ENCODE measurements at regions not wholly inside any gene's neighbourhood (a gene's known extent, or its start where the extent isn't known, plus 50 kb on each side); places are given as distances from the start of the nearest gene placed in this dataset.

GRCh38 chr14:100435459-100435858, 112.3 kb downstream of the SLC25A47 start:
- Histone ChIP-seq H3K4me2 (ENCODE audit: low read depth, low read length, poor library complexity, severe bottlenecking) (no peak overlapping the region), H3K4me1 (ENCODE audit: low read length) (no peaks in the 10 kb centered on the region), H3K36me3 (ENCODE audit: insufficient read depth, low read length) (no peaks in the 10 kb centered on the region), H2AFZ (ENCODE audit: low read length) (no peak overlapping the region), H3K9me3 (ENCODE audit: low read length) (no peaks in the 10 kb centered on the region), H3K79me2 (ENCODE audit: low read length) (no peaks in the 10 kb centered on the region), H4K20me1 (ENCODE audit: insufficient read depth, low read depth, low read length) (peaks cover 68% of the 10 kb centered on the region), H3K27ac (ENCODE audit: low read length) (no peak overlapping the region), H3K9ac (ENCODE audit: low read length) (no peak overlapping the region), H3K4me3 (ENCODE audit: low read length) (no peak overlapping the region), H3K9me2 (replicated peaks; ENCODE audit: insufficient read depth, low read length) (no peaks in the 10 kb centered on the region), H3K27me3 (ENCODE audit: low read length) (no peaks in the 10 kb centered on the region)
- no peak for DNase-seq

DNA sequence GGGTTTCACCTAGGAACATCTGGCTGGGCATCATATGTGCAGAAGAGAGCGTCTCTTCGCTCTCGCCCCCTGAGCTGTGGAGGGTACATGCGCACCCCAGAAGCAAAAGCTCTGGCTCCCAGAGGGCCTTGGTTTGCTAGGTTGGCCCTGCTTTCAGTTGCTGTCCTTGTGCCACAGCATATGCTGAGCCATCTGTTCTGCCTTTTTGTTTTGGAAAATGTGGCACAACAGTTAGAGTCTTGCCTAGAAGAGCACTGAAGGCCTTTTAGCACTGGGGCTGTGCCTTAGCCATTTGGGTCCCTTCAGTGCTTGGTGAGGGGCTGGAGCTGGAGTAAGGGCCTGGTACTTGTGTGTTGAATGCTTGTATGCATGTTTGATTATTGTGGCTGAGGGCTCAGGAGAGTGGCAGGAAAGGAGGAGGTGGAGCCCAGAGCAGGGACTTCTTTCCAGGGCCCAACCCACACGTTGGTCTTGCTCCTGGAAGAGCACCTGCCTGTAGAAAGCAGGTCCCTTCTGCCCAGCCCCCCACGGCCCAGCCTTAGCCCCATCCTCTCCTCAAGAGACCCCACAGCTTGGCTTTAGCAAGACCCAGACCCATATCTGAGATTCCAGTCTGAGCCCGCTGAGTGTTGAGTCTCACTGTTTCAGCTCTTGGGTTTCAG, 113.7 kb downstream of the SLC25A47 start:
- peaks cover 74% of the 10 kb centered on the region for H4K20me1 ChIP-seq (ENCODE audit: insufficient read depth, low read depth, low read length)
- H3K36me3 ChIP-seq (ENCODE audit: insufficient read depth, low read length): no peaks in the 10 kb centered on the region
- H3K4me1 ChIP-seq (ENCODE audit: low read length): no peaks in the 10 kb centered on the region
- no peaks in the 10 kb centered on the region for H3K9me2 ChIP-seq (replicated peaks; ENCODE audit: insufficient read depth, low read length)
- no peaks in the 10 kb centered on the region for H3K79me2 ChIP-seq (ENCODE audit: low read length)
- no peak overlapping the region for H3K27ac ChIP-seq (ENCODE audit: low read length)
- no peak overlapping the region for H3K4me2 ChIP-seq (ENCODE audit: low read depth, low read length, poor library complexity, severe bottlenecking)
- H3K27me3 ChIP-seq (ENCODE audit: low read length): no peaks in the 10 kb centered on the region
- DNase-seq: no peak
- H3K9me3 ChIP-seq (ENCODE audit: low read length): no peaks in the 10 kb centered on the region
- no peak overlapping the region for H3K4me3 ChIP-seq (ENCODE audit: low read length)
- H2AFZ ChIP-seq (ENCODE audit: low read length): no peak overlapping the region
- no peak overlapping the region for H3K9ac ChIP-seq (ENCODE audit: low read length)

GRCh38 chr14:100438271-100438670, 115.1 kb downstream of the SLC25A47 start:
- no peaks in the 10 kb centered on the region for H3K36me3 ChIP-seq (ENCODE audit: insufficient read depth, low read length)
- H3K4me2 ChIP-seq (ENCODE audit: low read depth, low read length, poor library complexity, severe bottlenecking): no peak overlapping the region
- peaks cover 82% of the 10 kb centered on the region for H4K20me1 ChIP-seq (ENCODE audit: insufficient read depth, low read depth, low read length)
- H3K4me1 ChIP-seq (ENCODE audit: low read length): no peaks in the 10 kb centered on the region
- no peaks in the 10 kb centered on the region for H3K79me2 ChIP-seq (ENCODE audit: low read length)
- DNase-seq: no peak
- no peaks in the 10 kb centered on the region for H3K9me2 ChIP-seq (replicated peaks; ENCODE audit: insufficient read depth, low read length)
- no peak overlapping the region for H3K9ac ChIP-seq (ENCODE audit: low read length)
- no peak overlapping the region for H3K4me3 ChIP-seq (ENCODE audit: low read length)
- H2AFZ ChIP-seq (ENCODE audit: low read length): no peak overlapping the region
- H3K27ac ChIP-seq (ENCODE audit: low read length): no peak overlapping the region
- no peaks in the 10 kb centered on the region for H3K9me3 ChIP-seq (ENCODE audit: low read length)
- no peaks in the 10 kb centered on the region for H3K27me3 ChIP-seq (ENCODE audit: low read length)

- Histone ChIP-seq H2AFZ (ENCODE audit: low read length) (no peak overlapping the region), H3K9me3 (ENCODE audit: low read length) (no peaks in the 10 kb centered on the region), H3K4me3 (ENCODE audit: low read length) (no peak overlapping the region), H3K9ac (ENCODE audit: low read length) (no peak overlapping the region), H4K20me1 (ENCODE audit: insufficient read depth, low read depth, low read length) (peaks cover 86% of the 10 kb centered on the region), H3K4me2 (ENCODE audit: low read depth, low read length, poor library complexity, severe bottlenecking) (no peak overlapping the region), H3K79me2 (ENCODE audit: low read length) (no peaks in the 10 kb centered on the region), H3K27me3 (ENCODE audit: low read length) (no peaks in the 10 kb centered on the region), H3K4me1 (ENCODE audit: low read length) (no peaks in the 10 kb centered on the region), H3K36me3 (ENCODE audit: insufficient read depth, low read length) (no peaks in the 10 kb centered on the region), H3K9me2 (replicated peaks; ENCODE audit: insufficient read depth, low read length) (no peaks in the 10 kb centered on the region), H3K27ac (ENCODE audit: low read length) (no peak overlapping the region)
- DNase-seq: no peak
Measured at GRCh38 chr14:100438678-100439592, 115.8 kb downstream of the SLC25A47 start.

GRCh38 chr14:100439781-100440180, 116.6 kb downstream of the SLC25A47 start:
- Histone ChIP-seq H3K27ac (ENCODE audit: low read length) (no peak overlapping the region), H3K9ac (ENCODE audit: low read length) (no peak overlapping the region), H3K4me2 (ENCODE audit: low read depth, low read length, poor library complexity, severe bottlenecking) (no peak overlapping the region), H3K4me1 (ENCODE audit: low read length) (no peaks in the 10 kb centered on the region), H2AFZ (ENCODE audit: low read length) (no peak overlapping the region), H4K20me1 (ENCODE audit: insufficient read depth, low read depth, low read length) (peaks cover 80% of the 10 kb centered on the region), H3K9me3 (ENCODE audit: low read length) (no peaks in the 10 kb centered on the region), H3K27me3 (ENCODE audit: low read length) (no peaks in the 10 kb centered on the region), H3K36me3 (ENCODE audit: insufficient read depth, low read length) (no peaks in the 10 kb centered on the region), H3K9me2 (replicated peaks; ENCODE audit: insufficient read depth, low read length) (no peaks in the 10 kb centered on the region), H3K4me3 (ENCODE audit: low read length) (no peak overlapping the region), H3K79me2 (ENCODE audit: low read length) (no peaks in the 10 kb centered on the region)
- no peak for DNase-seq

GRCh38 chr14:100440207-100440631, 117.1 kb downstream of the SLC25A47 start:
- no peaks in the 10 kb centered on the region for H3K9me3 ChIP-seq (ENCODE audit: low read length)
- no peaks in the 10 kb centered on the region for H3K79me2 ChIP-seq (ENCODE audit: low read length)
- no peaks in the 10 kb centered on the region for H3K36me3 ChIP-seq (ENCODE audit: insufficient read depth, low read length)
- peaks cover 76% of the 10 kb centered on the region for H4K20me1 ChIP-seq (ENCODE audit: insufficient read depth, low read depth, low read length)
- H3K27me3 ChIP-seq (ENCODE audit: low read length): no peaks in the 10 kb centered on the region
- peak; percentile 72 for DNase-seq
- H3K4me3 ChIP-seq (ENCODE audit: low read length): no peak overlapping the region
- H3K9me2 ChIP-seq (replicated peaks; ENCODE audit: insufficient read depth, low read length): no peaks in the 10 kb centered on the region
- H3K4me2 ChIP-seq (ENCODE audit: low read depth, low read length, poor library complexity, severe bottlenecking): no peak overlapping the region
- H3K9ac ChIP-seq (ENCODE audit: low read length): no peak overlapping the region
- H3K27ac ChIP-seq (ENCODE audit: low read length): no peak overlapping the region
- H2AFZ ChIP-seq (ENCODE audit: low read length): no peak overlapping the region
- no peaks in the 10 kb centered on the region for H3K4me1 ChIP-seq (ENCODE audit: low read length)

- Histone ChIP-seq H4K20me1 (ENCODE audit: insufficient read depth, low read depth, low read length) (peaks cover 74% of the 10 kb centered on the region), H3K4me1 (ENCODE audit: low read length) (no peaks in the 10 kb centered on the region), H3K27ac (ENCODE audit: low read length) (no peak overlapping the region), H3K27me3 (ENCODE audit: low read length) (no peaks in the 10 kb centered on the region), H3K36me3 (ENCODE audit: insufficient read depth, low read length) (no peaks in the 10 kb centered on the region), H3K4me2 (ENCODE audit: low read depth, low read length, poor library complexity, severe bottlenecking) (no peak overlapping the region), H3K4me3 (ENCODE audit: low read length) (no peak overlapping the region), H3K9ac (ENCODE audit: low read length) (no peak overlapping the region), H3K9me2 (replicated peaks; ENCODE audit: insufficient read depth, low read length) (no peaks in the 10 kb centered on the region), H3K79me2 (ENCODE audit: low read length) (no peaks in the 10 kb centered on the region), H2AFZ (ENCODE audit: low read length) (no peak overlapping the region), H3K9me3 (ENCODE audit: low read length) (no peaks in the 10 kb centered on the region)
- DNase-seq: no peak
Measured at GRCh38 chr14:100440758-100441203, 117.6 kb downstream of the SLC25A47 start.

DNA sequence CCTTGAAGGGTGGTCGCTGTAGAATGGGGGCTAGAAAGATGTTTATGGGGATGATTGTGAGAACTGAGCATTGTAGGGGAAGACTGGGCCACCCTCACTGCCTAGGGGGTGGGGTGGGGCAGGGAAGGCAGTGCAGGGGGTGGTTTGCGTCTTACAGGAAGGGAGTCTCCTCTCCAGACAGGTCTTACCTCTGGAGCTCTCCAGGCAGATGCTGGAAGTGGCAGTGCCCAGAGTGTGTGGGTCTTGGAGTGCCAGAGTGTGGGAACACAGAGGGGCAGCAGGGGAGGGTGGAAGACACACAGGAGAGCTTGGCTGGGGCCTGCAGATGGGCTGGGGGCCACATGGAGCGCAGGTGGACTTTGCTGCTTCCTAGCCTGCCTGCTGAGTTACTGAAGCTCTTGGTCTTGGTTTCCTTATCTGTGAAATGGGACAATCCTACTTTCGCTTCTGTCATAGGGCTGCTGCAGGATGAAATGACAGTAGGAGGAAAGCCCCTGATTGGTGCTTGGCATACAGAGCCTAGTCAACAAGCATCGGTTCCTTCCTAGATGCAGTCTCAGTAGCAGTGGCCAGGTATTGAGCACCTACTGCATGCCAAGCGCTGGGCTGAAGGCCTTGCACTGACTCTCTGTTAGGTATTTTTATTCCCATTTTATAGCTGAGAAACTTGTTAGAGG, 118.3 kb downstream of the SLC25A47 start:
- H3K4me3 ChIP-seq (ENCODE audit: low read length): no peak overlapping the region
- H4K20me1 ChIP-seq (ENCODE audit: insufficient read depth, low read depth, low read length): peaks cover 72% of the 10 kb centered on the region
- no peaks in the 10 kb centered on the region for H3K79me2 ChIP-seq (ENCODE audit: low read length)
- no peaks in the 10 kb centered on the region for H3K4me1 ChIP-seq (ENCODE audit: low read length)
- H3K9me3 ChIP-seq (ENCODE audit: low read length): no peaks in the 10 kb centered on the region
- no peak overlapping the region for H2AFZ ChIP-seq (ENCODE audit: low read length)
- H3K9ac ChIP-seq (ENCODE audit: low read length): no peak overlapping the region
- DNase-seq: no peak
- no peaks in the 10 kb centered on the region for H3K27me3 ChIP-seq (ENCODE audit: low read length)
- no peak overlapping the region for H3K27ac ChIP-seq (ENCODE audit: low read length)
- no peaks in the 10 kb centered on the region for H3K36me3 ChIP-seq (ENCODE audit: insufficient read depth, low read length)
- no peaks in the 10 kb centered on the region for H3K9me2 ChIP-seq (replicated peaks; ENCODE audit: insufficient read depth, low read length)
- H3K4me2 ChIP-seq (ENCODE audit: low read depth, low read length, poor library complexity, severe bottlenecking): no peak overlapping the region
